ENCODE measurements at regions not wholly inside any gene's neighbourhood (a gene's known extent, or its start where the extent isn't known, plus 50 kb on each side); places are given as distances from the start of the nearest gene placed in this dataset.

DNA sequence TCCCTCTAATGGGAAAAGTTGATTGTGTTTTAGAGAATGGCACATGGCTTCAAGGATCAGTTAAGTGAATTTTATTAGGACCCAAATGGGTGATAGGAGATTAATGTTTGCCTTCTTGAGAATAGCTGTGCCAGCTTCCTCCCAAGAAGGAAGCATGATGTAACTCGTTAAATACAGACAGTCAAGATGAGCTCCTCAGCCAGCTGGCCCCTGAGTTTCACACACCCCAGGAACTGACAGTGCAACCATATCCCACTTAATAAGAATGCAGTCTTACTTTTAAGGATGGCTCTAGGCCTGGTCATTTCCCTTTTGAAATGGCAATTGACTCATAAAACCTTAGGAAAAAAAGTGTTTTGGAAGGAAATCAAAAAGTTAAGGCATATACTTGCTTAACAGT is 472.8 kb upstream of the KCNMB2 start:
- H3K27me3 Mint-ChIP-seq = no peaks in the 10 kb centered on the region
- Histone ChIP-seq H3K36me3 (ENCODE audit: control insufficient read depth in 2 of 2, extremely low read depth in 1 of 2, insufficient read depth in 1 of 2, low read length in 1 of 2) (no peaks in the 10 kb centered on the region), H3K27me3 (replicated peaks in 1 of 2; ENCODE audit: control insufficient read depth in 2 of 2, extremely low read depth in 1 of 2, insufficient read depth in 2 of 2, low read length in 1 of 2) (no peaks in the 10 kb centered on the region), H3K4me1 (ENCODE audit: control insufficient read depth in 1 of 2, extremely low read depth in 1 of 2, insufficient read depth in 2 of 2, low read length in 2 of 2) (no peaks in the 10 kb centered on the region), H3K9me3 (no peaks in the 10 kb centered on the region), H3K27ac (ENCODE audit: low read length) (no peak overlapping the region), H3K4me3 (ENCODE audit: control insufficient read depth in 1 of 2, extremely low read depth in 1 of 2, low read length in 1 of 2) (no peak overlapping the region)
- no peak overlapping the region for H3K27ac Mint-ChIP-seq
- POLR2A ChIA-PET = no interaction called here
- no peak overlapping the region for H3K4me3 Mint-ChIP-seq
- DNase-seq = no peak
- H3K36me3 Mint-ChIP-seq = no peaks in the 10 kb centered on the region
- H3K9me3 Mint-ChIP-seq = no peaks in the 10 kb centered on the region
- ATAC-seq (replicated peaks in 1 of 4) = no peak
- H3K4me1 Mint-ChIP-seq = peaks cover 0 to 6% (median 0%) of the 10 kb centered on the region in 3 donors
- CTCF ChIA-PET = no interaction called here
- no CpG with 5 or more reads among the region's 1 CpG for WGBS (ENCODE audit: insufficient coverage)

GRCh38 chr3:178067721-178068120 is 468.5 kb upstream of the KCNMB2 start:
- CTCF ChIA-PET = interaction anchor here in 1 of 2 donors (1.0 kb wide), 1 partner anchor 12 kb away, joined by 3 read pairs; no protein-coding TSS in a partner anchor
- no peak for ATAC-seq (replicated peaks in 1 of 4)
- no peaks in the 10 kb centered on the region for H3K9me3 Mint-ChIP-seq

GRCh38 chr3:178072391-178073305 is 463.6 kb upstream of the KCNMB2 start:
- Histone ChIP-seq H3K36me3 (ENCODE audit: control insufficient read depth in 2 of 2, extremely low read depth in 1 of 2, insufficient read depth in 1 of 2, low read length in 1 of 2) (no peaks in the 10 kb centered on the region), H3K4me3 (ENCODE audit: control insufficient read depth in 1 of 2, extremely low read depth in 1 of 2, low read length in 1 of 2) (no peak overlapping the region), H3K9me3 (no peaks in the 10 kb centered on the region), H3K27me3 (replicated peaks in 1 of 2; ENCODE audit: control insufficient read depth in 2 of 2, extremely low read depth in 1 of 2, insufficient read depth in 2 of 2, low read length in 1 of 2) (no peaks in the 10 kb centered on the region), H3K4me1 (ENCODE audit: control insufficient read depth in 1 of 2, extremely low read depth in 1 of 2, insufficient read depth in 2 of 2, low read length in 2 of 2) (no peaks in the 10 kb centered on the region), H3K27ac (ENCODE audit: low read length) (no peak overlapping the region)
- Mint-ChIP-seq H3K27me3 (no peaks in the 10 kb centered on the region), H3K4me3 (no peak overlapping the region), H3K36me3 (no peaks in the 10 kb centered on the region), H3K4me1 (peaks cover 4 to 5% (median 5%) of the 10 kb centered on the region in 3 donors), H3K27ac (no peak overlapping the region), H3K9me3 (no peaks in the 10 kb centered on the region)
- WGBS (ENCODE audit: insufficient coverage) = 50% methylated on average over 1 of the region's 7 CpGs
- ChIA-PET CTCF (no interaction called here), POLR2A (interaction anchor here in 1 of 2 donors (0.5 kb wide), 1 partner anchor 247 kb away, joined by 3 read pairs; no protein-coding TSS in a partner anchor)
- DNase-seq (no peak), ATAC-seq (replicated peaks in 1 of 4) (no peak)

More at GRCh38 chr3:178067721-178068120, 468.5 kb upstream of the KCNMB2 start:
- Mint-ChIP-seq H3K4me3 (no peak overlapping the region), H3K36me3 (no peaks in the 10 kb centered on the region), H3K4me1 (peaks cover 0 to 6% (median 0%) of the 10 kb centered on the region in 3 donors), H3K27ac (no peak overlapping the region), H3K27me3 (no peaks in the 10 kb centered on the region)
- H3K27ac ChIP-seq (ENCODE audit: low read length) = no peak overlapping the region
- POLR2A ChIA-PET = no interaction called here
- H3K9me3 ChIP-seq = no peaks in the 10 kb centered on the region
- no CpG with 5 or more reads among the region's 1 CpG for WGBS (ENCODE audit: insufficient coverage)
- H3K4me1 ChIP-seq (ENCODE audit: control insufficient read depth in 1 of 2, extremely low read depth in 1 of 2, insufficient read depth in 2 of 2, low read length in 2 of 2) = no peaks in the 10 kb centered on the region
- DNase-seq = no peak
- H3K4me3 ChIP-seq (ENCODE audit: control insufficient read depth in 1 of 2, extremely low read depth in 1 of 2, low read length in 1 of 2) = no peak overlapping the region
- no peaks in the 10 kb centered on the region for H3K27me3 ChIP-seq (replicated peaks in 1 of 2; ENCODE audit: control insufficient read depth in 2 of 2, extremely low read depth in 1 of 2, insufficient read depth in 2 of 2, low read length in 1 of 2)
- no peaks in the 10 kb centered on the region for H3K36me3 ChIP-seq (ENCODE audit: control insufficient read depth in 2 of 2, extremely low read depth in 1 of 2, insufficient read depth in 1 of 2, low read length in 1 of 2)

GRCh38 chr3:178073366-178073765 is 462.9 kb upstream of the KCNMB2 start:
- H3K36me3 ChIP-seq (ENCODE audit: control insufficient read depth in 2 of 2, extremely low read depth in 1 of 2, insufficient read depth in 1 of 2, low read length in 1 of 2) = no peaks in the 10 kb centered on the region
- DNase-seq (no peak), ATAC-seq (replicated peaks in 1 of 4) (no peak)
- no peaks in the 10 kb centered on the region for H3K9me3 ChIP-seq
- H3K27ac ChIP-seq (ENCODE audit: low read length) = no peak overlapping the region
- ChIA-PET POLR2A (no interaction called here), CTCF (no interaction called here)
- no peak overlapping the region for H3K27ac Mint-ChIP-seq
- no peak overlapping the region for H3K4me3 ChIP-seq (ENCODE audit: control insufficient read depth in 1 of 2, extremely low read depth in 1 of 2, low read length in 1 of 2)
- no peaks in the 10 kb centered on the region for H3K9me3 Mint-ChIP-seq
- no peaks in the 10 kb centered on the region for H3K36me3 Mint-ChIP-seq
- WGBS (ENCODE audit: insufficient coverage) = 91% methylated on average over 3 of the region's 3 CpGs
- no peaks in the 10 kb centered on the region for H3K4me1 ChIP-seq (ENCODE audit: control insufficient read depth in 1 of 2, extremely low read depth in 1 of 2, insufficient read depth in 2 of 2, low read length in 2 of 2)
- H3K27me3 Mint-ChIP-seq = no peaks in the 10 kb centered on the region
- H3K27me3 ChIP-seq (replicated peaks in 1 of 2; ENCODE audit: control insufficient read depth in 2 of 2, extremely low read depth in 1 of 2, insufficient read depth in 2 of 2, low read length in 1 of 2) = no peaks in the 10 kb centered on the region
- no peak overlapping the region for H3K4me3 Mint-ChIP-seq
- peaks cover 4 to 5% (median 5%) of the 10 kb centered on the region in 3 donors for H3K4me1 Mint-ChIP-seq

GRCh38 chr3:178075344-178075743 is 460.9 kb upstream of the KCNMB2 start:
- DNase-seq (no peak), ATAC-seq (replicated peaks in 1 of 4) (no peak)
- POLR2A ChIA-PET = interaction anchor here in 1 of 2 donors (0.6 kb wide), 1 partner anchor 96 kb away, joined by 3 read pairs; no protein-coding TSS in a partner anchor
- Mint-ChIP-seq H3K27ac (no peak overlapping the region), H3K4me3 (no peak overlapping the region), H3K36me3 (no peaks in the 10 kb centered on the region), H3K9me3 (no peaks in the 10 kb centered on the region), H3K27me3 (no peaks in the 10 kb centered on the region), H3K4me1 (peaks cover 11% of the 10 kb centered on the region in 3 donors)
- Histone ChIP-seq H3K27ac (ENCODE audit: low read length) (no peak overlapping the region), H3K4me1 (ENCODE audit: control insufficient read depth in 1 of 2, extremely low read depth in 1 of 2, insufficient read depth in 2 of 2, low read length in 2 of 2) (peaks cover 0 to 9% of the 10 kb centered on the region in 2 experiments), H3K27me3 (replicated peaks in 1 of 2; ENCODE audit: control insufficient read depth in 2 of 2, extremely low read depth in 1 of 2, insufficient read depth in 2 of 2, low read length in 1 of 2) (no peaks in the 10 kb centered on the region), H3K36me3 (ENCODE audit: control insufficient read depth in 2 of 2, extremely low read depth in 1 of 2, insufficient read depth in 1 of 2, low read length in 1 of 2) (no peaks in the 10 kb centered on the region), H3K9me3 (no peaks in the 10 kb centered on the region), H3K4me3 (ENCODE audit: control insufficient read depth in 1 of 2, extremely low read depth in 1 of 2, low read length in 1 of 2) (no peak overlapping the region)
- CTCF ChIA-PET = interaction anchor here in 1 of 2 donors (0.7 kb wide), 1 partner anchor 1203 kb away, joined by 5 read pairs; no protein-coding TSS in a partner anchor
- no CpG with 5 or more reads among the region's 5 CpGs for WGBS (ENCODE audit: insufficient coverage)

GRCh38 chr3:178078953-178079352 is 457.3 kb upstream of the KCNMB2 start:
- no peak overlapping the region for H3K27ac ChIP-seq (ENCODE audit: low read length)
- no peak overlapping the region for H3K4me3 ChIP-seq (ENCODE audit: control insufficient read depth in 1 of 2, extremely low read depth in 1 of 2, low read length in 1 of 2)
- no peak overlapping the region for H3K4me3 Mint-ChIP-seq
- DNase-seq (no peak), ATAC-seq (replicated peaks in 1 of 4) (no peak)
- no peak overlapping the region for H3K27ac Mint-ChIP-seq
- whole genome bisulfite sequencing (ENCODE audit: insufficient coverage) = 71% methylated on average over 1 of the region's 1 CpG
- no peaks in the 10 kb centered on the region for H3K27me3 Mint-ChIP-seq
- POLR2A ChIA-PET = no interaction called here
- no peaks in the 10 kb centered on the region for H3K27me3 ChIP-seq (replicated peaks in 1 of 2; ENCODE audit: control insufficient read depth in 2 of 2, extremely low read depth in 1 of 2, insufficient read depth in 2 of 2, low read length in 1 of 2)
- no peaks in the 10 kb centered on the region for H3K9me3 Mint-ChIP-seq
- H3K4me1 Mint-ChIP-seq = peaks cover 20 to 30% (median 22%) of the 10 kb centered on the region in 3 donors
- H3K4me1 ChIP-seq (ENCODE audit: control insufficient read depth in 1 of 2, extremely low read depth in 1 of 2, insufficient read depth in 2 of 2, low read length in 2 of 2) = peaks cover 0 to 24% of the 10 kb centered on the region in 2 experiments
- no peaks in the 10 kb centered on the region for H3K36me3 ChIP-seq (ENCODE audit: control insufficient read depth in 2 of 2, extremely low read depth in 1 of 2, insufficient read depth in 1 of 2, low read length in 1 of 2)
- no peaks in the 10 kb centered on the region for H3K36me3 Mint-ChIP-seq
- CTCF ChIA-PET = interaction anchor here in 1 of 2 donors (1.1 kb wide), 1 partner anchor 11 kb away, joined by 3 read pairs; no protein-coding TSS in a partner anchor
- H3K9me3 ChIP-seq = no peaks in the 10 kb centered on the region
